ENCODE measurements at regions not wholly inside any gene's neighbourhood (a gene's known extent, or its start where the extent isn't known, plus 50 kb on each side); places are given as distances from the start of the nearest gene placed in this dataset.

DNA sequence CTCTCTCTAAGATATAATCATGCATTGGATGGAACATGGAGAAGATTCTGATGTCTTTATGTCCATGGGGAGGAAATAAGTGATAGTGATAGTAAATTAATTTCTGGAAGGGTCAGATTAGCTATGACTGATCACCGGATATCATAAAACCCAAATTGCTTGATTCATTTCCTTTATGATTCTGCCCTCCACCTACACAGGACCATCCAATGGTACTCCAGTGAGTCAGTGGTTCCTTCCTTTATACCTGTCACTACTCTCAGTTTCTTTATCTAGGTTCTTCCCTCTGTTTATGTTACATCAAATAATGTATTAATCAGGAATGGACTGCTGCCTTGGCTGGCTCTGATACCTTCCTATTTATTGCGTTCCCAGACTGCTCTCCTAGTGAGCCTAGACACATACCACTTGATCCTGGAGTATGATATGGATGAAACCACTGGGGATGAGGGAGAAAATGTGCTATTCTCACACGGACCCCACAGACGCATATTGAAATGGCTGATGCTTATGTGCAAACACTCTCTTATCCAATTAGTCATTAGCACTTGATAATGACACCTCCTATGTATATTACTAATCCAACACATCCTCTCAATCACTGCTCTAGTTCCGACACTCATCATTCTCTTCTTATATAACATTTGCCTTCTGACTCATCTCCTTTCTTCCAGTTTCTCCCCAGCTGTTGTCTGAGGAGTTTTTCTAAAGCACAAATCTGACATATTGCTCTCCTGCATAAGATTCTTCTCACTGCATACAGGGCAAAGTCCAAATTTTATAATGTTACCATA, 315.6 kb downstream of the INSIG2 start (continued):
- TF ChIP-seq, protein P1, sequence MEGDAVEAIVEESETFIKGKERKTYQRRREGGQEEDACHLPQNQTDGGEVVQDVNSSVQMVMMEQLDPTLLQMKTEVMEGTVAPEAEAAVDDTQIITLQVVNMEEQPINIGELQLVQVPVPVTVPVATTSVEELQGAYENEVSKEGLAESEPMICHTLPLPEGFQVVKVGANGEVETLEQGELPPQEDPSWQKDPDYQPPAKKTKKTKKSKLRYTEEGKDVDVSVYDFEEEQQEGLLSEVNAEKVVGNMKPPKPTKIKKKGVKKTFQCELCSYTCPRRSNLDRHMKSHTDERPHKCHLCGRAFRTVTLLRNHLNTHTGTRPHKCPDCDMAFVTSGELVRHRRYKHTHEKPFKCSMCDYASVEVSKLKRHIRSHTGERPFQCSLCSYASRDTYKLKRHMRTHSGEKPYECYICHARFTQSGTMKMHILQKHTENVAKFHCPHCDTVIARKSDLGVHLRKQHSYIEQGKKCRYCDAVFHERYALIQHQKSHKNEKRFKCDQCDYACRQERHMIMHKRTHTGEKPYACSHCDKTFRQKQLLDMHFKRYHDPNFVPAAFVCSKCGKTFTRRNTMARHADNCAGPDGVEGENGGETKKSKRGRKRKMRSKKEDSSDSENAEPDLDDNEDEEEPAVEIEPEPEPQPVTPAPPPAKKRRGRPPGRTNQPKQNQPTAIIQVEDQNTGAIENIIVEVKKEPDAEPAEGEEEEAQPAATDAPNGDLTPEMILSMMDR (IDR thresholded peaks at IDR 0.05; ENCODE audit: low read depth, low read length, missing input control): no peak
- TF ChIP-seq SP1 (IDR thresholded peaks at IDR 0.05) (no peak), HNF4A (conservative IDR thresholded peaks at IDR 0.05) (no peak), RAD21 (IDR thresholded peaks at IDR 0.05) (no peak), ATF3 (IDR thresholded peaks at IDR 0.05) (no peak)
- TF ChIP-seq, protein P2, sequence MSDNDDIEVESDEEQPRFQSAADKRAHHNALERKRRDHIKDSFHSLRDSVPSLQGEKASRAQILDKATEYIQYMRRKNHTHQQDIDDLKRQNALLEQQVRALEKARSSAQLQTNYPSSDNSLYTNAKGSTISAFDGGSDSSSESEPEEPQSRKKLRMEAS (IDR thresholded peaks at IDR 0.05): no peak

DNA sequence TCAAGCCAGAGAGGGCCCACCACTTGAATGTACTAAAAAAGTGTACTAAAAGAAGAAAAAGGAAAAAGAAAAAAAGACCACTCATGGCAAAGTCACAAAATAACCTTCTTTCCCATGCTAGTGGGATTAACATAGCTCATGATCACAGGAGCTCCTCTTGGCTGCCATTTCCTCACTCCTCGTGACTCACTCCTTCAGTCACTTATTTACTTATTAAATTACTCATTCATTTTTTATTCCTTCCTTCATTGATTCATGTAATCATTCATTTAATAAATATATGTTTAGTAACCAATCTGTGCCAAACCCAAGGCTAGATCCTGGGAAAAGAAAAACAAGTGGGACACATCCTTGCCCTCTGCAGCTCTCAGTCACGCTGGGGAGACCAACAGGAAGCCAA, 300.5 kb downstream of the INSIG2 start:
- Histone ChIP-seq H3K4me3 (ENCODE audit: low read depth in 1 of 3, low read length in 3 of 3) (no peak overlapping the region), H3K36me3 (ENCODE audit: control insufficient read depth in 4 of 4, insufficient read depth in 3 of 4, low read depth in 1 of 4, low read length in 3 of 4) (no peaks in the 10 kb centered on the region), H3K27ac (ENCODE audit: low read depth in 1 of 2, low read length in 2 of 2) (no peak overlapping the region), H3K4me1 (ENCODE audit: control insufficient read depth in 4 of 4, insufficient read depth in 4 of 4, low read length in 3 of 4) (no peaks in the 10 kb centered on the region), H3K9ac (ENCODE audit: low read depth in 1 of 2, low read length in 2 of 2) (no peak overlapping the region), H3K9me3 (ENCODE audit: control insufficient read depth in 4 of 4, low read length in 3 of 4) (no peaks in the 10 kb centered on the region), H3K27me3 (ENCODE audit: control insufficient read depth in 4 of 4, insufficient read depth in 4 of 4, low read length in 3 of 4) (no peaks in the 10 kb centered on the region)
- TF ChIP-seq, protein P1 (IDR thresholded peaks at IDR 0.05; ENCODE audit: low read depth, low read length, missing input control): no peak
- TF ChIP-seq HNF4G (IDR thresholded peaks at IDR 0.05): no peak
- TF ChIP-seq GABPA (IDR thresholded peaks at IDR 0.05 in 1 of 2, conservative IDR thresholded peaks at IDR 0.05 in 1 of 2): no peak
- WGBS: 83% methylated on average over 2 of the region's 2 CpGs
- no peak for DNase-seq (ENCODE audit: low spot score)

DNA sequence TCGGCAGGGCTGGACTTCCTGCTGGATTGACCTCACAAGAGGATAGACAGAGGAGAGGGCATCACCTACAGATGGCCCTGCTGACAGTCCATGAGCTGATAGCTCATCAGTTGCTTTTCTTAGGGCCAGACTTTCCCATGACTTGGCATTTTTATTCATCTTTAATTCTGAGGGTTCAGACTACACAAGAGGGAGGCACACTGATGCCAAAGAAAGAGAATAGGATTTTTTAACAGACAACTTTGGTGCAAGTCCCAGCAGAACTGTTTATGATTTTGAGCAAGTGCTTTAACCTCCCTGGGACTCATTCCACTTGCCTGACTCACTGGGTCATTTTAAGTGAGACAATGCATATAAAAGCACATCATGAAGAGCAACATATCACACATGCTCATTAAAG, 299.2 kb downstream of the INSIG2 start:
- Histone ChIP-seq H3K4me3 (ENCODE audit: low read depth in 1 of 3, low read length in 3 of 3) (no peak overlapping the region), H3K36me3 (ENCODE audit: control insufficient read depth in 4 of 4, insufficient read depth in 3 of 4, low read depth in 1 of 4, low read length in 3 of 4) (no peaks in the 10 kb centered on the region), H3K9ac (ENCODE audit: low read depth in 1 of 2, low read length in 2 of 2) (no peak overlapping the region), H3K27ac (ENCODE audit: low read depth in 1 of 2, low read length in 2 of 2) (no peak overlapping the region), H3K4me1 (ENCODE audit: control insufficient read depth in 4 of 4, insufficient read depth in 4 of 4, low read length in 3 of 4) (no peaks in the 10 kb centered on the region), H3K9me3 (ENCODE audit: control insufficient read depth in 4 of 4, low read length in 3 of 4) (no peaks in the 10 kb centered on the region), H3K27me3 (ENCODE audit: control insufficient read depth in 4 of 4, insufficient read depth in 4 of 4, low read length in 3 of 4) (no peaks in the 10 kb centered on the region)
- WGBS: 74% methylated on average over 1 of the region's 1 CpG
- no peak for DNase-seq (ENCODE audit: low spot score)
- TF ChIP-seq RAD21 (IDR thresholded peaks at IDR 0.05): no peak
- no peak for TF ChIP-seq REST (IDR thresholded peaks at IDR 0.05)
- no peak for TF ChIP-seq JUND (IDR thresholded peaks at IDR 0.05)
- TF ChIP-seq ZBTB33 (IDR thresholded peaks at IDR 0.05): no peak
- no peak for TF ChIP-seq SP1 (IDR thresholded peaks at IDR 0.05)
- no peak for TF ChIP-seq HNF4A (conservative IDR thresholded peaks at IDR 0.05)
- TF ChIP-seq TAF1 (conservative IDR thresholded peaks at IDR 0.05): no peak
- no peak for TF ChIP-seq EGR1 (IDR thresholded peaks at IDR 0.05; ENCODE audit: low read depth in 2 of 2)
- no peak for TF ChIP-seq YY1 (IDR thresholded peaks at IDR 0.05)
- no peak for TF ChIP-seq HNF4G (IDR thresholded peaks at IDR 0.05)
- no peak for TF ChIP-seq GABPA (IDR thresholded peaks at IDR 0.05 in 1 of 2, conservative IDR thresholded peaks at IDR 0.05 in 1 of 2)
- TF ChIP-seq, protein P1 (IDR thresholded peaks at IDR 0.05; ENCODE audit: low read depth, low read length, missing input control): no peak
- no peak for TF ChIP-seq ATF3 (IDR thresholded peaks at IDR 0.05)

Measured in liver (tissue), 8 donors.